Adipocyte (in vitro differentiated cells): ENCODE measurements at regions not wholly inside any gene's neighbourhood (a gene's known extent, or its start where the extent isn't known, plus 50 kb on each side); places are given as distances from the start of the nearest gene placed in this dataset.

ENCODE experiments used
- DNase-seq: peaks from one replicate; pipeline ENCODE4 v3.0.0-alpha.2; 2015; ENCODE audit warnings: low read depth
- H3K27me3 ChIP-seq: replicated peaks from 2 replicates; pipeline ENCODE4 v1.7.0; 2013; ENCODE audit warnings: mild to moderate bottlenecking, low read length, moderate library complexity; ENCODE audit not compliant: control insufficient read depth, insufficient read depth
- H3K36me3 ChIP-seq: 2 replicates; pipeline ENCODE4 v1.7.0; 2013; ENCODE audit warnings: low read length, mild to moderate bottlenecking, moderate library complexity; ENCODE audit not compliant: control insufficient read depth, insufficient read depth, severe bottlenecking
- H3K4me1 ChIP-seq: 2 replicates; pipeline ENCODE4 v1.7.0; 2013; ENCODE audit warnings: mild to moderate bottlenecking, low read length, moderate library complexity; ENCODE audit not compliant: control insufficient read depth, insufficient read depth
- H3K4me3 ChIP-seq: 2 replicates; pipeline ENCODE4 v1.7.0; 2013; ENCODE audit warnings: mild to moderate bottlenecking, low read length, moderate library complexity
- H3K9ac ChIP-seq: 2 replicates; pipeline ENCODE4 v1.7.0; 2013; ENCODE audit warnings: mild to moderate bottlenecking, low read length, moderate library complexity
- H3K9me3 ChIP-seq: 2 replicates; pipeline ENCODE4 v1.7.0; 2013; ENCODE audit warnings: mild to moderate bottlenecking, low read length, moderate library complexity; ENCODE audit not compliant: control insufficient read depth

DNA sequence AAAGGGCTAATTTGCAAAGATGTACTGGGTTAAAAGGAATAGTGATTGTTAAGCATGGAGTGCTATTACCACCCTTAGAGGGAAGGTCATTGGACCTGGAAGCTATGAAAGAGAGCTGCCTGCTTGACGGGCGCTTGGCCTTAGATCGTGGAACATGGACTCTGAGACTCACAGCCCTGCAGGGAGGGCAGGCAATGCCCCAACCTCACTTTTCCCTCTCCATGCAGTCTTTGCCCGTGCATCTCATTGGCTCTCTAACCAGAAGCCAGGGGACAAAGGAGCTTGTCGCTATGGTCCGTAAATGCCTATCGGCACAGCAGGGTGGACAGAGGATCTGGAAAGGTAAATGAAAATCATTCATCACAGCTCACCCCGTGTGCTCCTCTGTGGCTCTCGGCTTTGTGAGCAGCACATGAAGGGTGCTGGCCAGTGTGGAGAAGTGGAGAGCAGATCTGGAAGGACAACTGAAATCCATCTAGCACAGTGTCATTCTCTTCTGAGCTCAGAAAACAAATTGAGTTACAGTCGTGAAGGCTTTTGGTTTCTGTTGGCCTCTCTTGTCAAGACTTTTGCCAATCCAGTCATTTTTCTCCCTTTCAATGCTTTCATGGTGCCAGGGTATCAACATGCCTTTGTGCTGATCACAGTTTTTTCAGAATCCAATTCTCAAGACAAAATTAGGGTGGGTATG lies 186.2 kb downstream of the SNX18 start:
- Histone ChIP-seq H3K9ac (peak overlapping the region; percentile 79), H3K36me3 (no peaks in the 10 kb centered on the region), H3K4me1 (peaks cover 40% of the 10 kb centered on the region), H3K9me3 (no peaks in the 10 kb centered on the region), H3K4me3 (peak overlapping the region; percentile 69), H3K27me3 (no peaks in the 10 kb centered on the region)
- DNase-seq: no peak

DNA sequence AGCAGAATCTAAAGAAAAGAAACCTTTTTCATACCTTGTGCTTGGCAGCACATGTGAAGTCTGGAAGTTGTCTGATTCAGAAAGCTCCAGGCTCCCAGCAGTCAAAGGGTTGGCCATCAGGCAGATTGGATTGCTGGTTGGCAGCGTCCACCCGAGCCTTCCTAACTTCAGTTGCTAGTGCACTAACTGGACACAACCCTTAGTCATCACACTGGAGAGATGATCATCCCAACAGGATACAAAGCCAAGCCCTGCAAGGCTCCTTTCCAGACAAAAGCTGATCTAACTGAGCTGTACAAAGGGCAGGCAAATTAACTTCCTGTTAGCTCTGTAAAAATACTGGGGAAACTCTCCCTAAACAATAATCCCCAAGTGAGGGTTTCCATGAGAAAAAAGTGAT lies 185.6 kb downstream of the SNX18 start:
- Histone ChIP-seq H3K4me1 (peaks cover 40% of the 10 kb centered on the region), H3K9ac (peak overlapping the region; percentile 79), H3K9me3 (no peaks in the 10 kb centered on the region), H3K36me3 (no peaks in the 10 kb centered on the region), H3K27me3 (no peaks in the 10 kb centered on the region), H3K4me3 (peak overlapping the region; percentile 69)
- peak; percentile 64 for DNase-seq

DNA sequence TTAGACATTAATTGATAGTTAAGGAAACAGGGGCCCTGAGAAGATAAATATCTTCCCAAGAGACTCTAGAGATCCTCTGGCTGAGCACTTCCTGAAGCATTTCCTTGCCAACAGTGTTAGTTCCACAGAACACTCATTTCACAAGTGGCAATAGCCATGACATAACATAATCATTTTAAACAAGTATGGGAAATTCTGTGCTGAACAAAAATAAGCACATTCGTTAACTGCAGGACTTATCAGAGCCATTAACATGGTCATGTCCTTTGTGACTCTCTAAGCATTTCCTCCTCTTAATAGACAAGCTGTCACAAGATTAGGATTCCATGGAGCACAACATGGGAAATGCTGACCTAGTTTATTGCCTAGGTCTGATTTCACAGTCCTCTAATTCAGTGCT lies 184.9 kb downstream of the SNX18 start:
- no peaks in the 10 kb centered on the region for H3K36me3 ChIP-seq
- H3K9ac ChIP-seq: peak overlapping the region; percentile 4
- peak overlapping the region; percentile 69 for H3K4me3 ChIP-seq
- peaks cover 40% of the 10 kb centered on the region for H3K4me1 ChIP-seq
- H3K9me3 ChIP-seq: no peaks in the 10 kb centered on the region
- no peaks in the 10 kb centered on the region for H3K27me3 ChIP-seq
- no peak for DNase-seq

DNA sequence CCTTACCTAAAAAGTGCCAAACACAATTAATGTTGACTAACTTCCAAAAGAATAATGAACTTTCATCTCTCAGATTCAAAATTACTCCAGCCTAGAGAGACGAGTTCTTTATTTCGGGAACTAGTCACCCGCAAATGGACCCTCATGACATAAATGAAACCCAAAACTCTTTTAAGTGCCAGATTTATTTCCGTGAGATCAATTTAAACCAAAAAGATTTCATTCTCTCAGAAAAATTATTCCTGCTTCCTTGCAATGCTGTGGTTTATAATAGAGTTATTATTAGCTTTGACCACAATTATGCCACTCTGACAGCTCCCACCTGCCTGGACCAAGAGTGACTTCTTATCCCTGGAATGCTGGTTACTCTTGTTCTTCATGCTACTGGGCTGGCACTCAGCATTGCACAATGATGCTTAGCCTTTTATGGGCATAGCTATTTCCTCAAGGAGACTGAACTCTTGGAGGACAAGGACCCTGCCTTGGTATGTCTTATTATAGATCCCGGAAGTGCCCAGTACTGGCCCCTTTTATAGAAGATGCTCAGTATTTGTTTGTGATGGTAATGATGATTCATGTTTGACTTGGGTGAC lies 183.5 kb downstream of the SNX18 start:
- Histone ChIP-seq H3K4me1 (peaks cover 40% of the 10 kb centered on the region), H3K4me3 (no peak overlapping the region), H3K9me3 (no peaks in the 10 kb centered on the region), H3K36me3 (no peaks in the 10 kb centered on the region), H3K27me3 (no peaks in the 10 kb centered on the region), H3K9ac (no peak overlapping the region)
- peak; percentile 95 for DNase-seq

DNA sequence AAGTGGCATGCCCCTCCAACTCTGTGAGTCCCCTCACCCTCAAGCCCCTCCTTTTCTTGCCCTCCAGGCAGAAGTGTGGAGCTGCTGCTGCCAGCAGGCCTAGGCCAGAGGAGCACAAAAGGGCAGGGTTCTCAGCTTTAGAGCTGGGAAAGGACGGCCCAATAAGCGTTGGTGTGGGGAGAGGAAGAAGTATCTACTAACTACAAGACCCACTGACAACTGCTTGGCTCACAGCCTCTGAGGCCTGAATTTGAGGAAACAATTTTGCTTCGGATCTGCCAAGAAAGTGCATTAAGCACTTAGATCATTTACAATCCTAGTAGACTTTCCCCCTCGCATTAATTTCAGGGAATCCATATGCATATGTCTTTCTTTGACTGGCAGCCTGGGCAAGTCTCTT lies 179.4 kb downstream of the SNX18 start:
- no peak for DNase-seq

DNA sequence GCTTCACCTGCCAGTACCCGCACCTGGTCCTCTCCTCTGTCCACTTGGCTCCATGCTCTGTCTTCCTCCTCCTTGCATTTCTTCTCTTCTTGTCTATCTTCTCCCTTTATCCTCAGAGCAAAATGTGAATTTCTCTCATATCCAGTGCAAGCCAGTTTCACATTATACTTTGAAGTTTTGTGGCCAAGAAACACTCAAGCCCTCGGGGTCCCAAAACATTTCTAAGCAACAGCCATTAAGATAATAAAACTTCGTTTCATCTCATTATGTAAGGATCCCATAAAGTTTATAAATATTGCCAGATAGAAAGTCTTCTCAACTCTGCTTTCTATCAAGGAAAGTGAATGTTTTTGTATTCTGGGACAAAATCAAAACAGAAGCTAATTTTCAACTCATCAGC lies 178.8 kb downstream of the SNX18 start:
- no peaks in the 10 kb centered on the region for H3K36me3 ChIP-seq
- no peaks in the 10 kb centered on the region for H3K27me3 ChIP-seq
- no peak overlapping the region for H3K9ac ChIP-seq
- H3K4me1 ChIP-seq: peaks cover 5% of the 10 kb centered on the region
- no peak overlapping the region for H3K4me3 ChIP-seq
- DNase-seq: no peak
- no peaks in the 10 kb centered on the region for H3K9me3 ChIP-seq

More for the DNA sequence above, 179.4 kb downstream of the SNX18 start:
- Histone ChIP-seq H3K9me3 (no peaks in the 10 kb centered on the region), H3K4me1 (peaks cover 5% of the 10 kb centered on the region), H3K9ac (no peak overlapping the region), H3K27me3 (no peaks in the 10 kb centered on the region), H3K4me3 (no peak overlapping the region), H3K36me3 (no peaks in the 10 kb centered on the region)

DNA sequence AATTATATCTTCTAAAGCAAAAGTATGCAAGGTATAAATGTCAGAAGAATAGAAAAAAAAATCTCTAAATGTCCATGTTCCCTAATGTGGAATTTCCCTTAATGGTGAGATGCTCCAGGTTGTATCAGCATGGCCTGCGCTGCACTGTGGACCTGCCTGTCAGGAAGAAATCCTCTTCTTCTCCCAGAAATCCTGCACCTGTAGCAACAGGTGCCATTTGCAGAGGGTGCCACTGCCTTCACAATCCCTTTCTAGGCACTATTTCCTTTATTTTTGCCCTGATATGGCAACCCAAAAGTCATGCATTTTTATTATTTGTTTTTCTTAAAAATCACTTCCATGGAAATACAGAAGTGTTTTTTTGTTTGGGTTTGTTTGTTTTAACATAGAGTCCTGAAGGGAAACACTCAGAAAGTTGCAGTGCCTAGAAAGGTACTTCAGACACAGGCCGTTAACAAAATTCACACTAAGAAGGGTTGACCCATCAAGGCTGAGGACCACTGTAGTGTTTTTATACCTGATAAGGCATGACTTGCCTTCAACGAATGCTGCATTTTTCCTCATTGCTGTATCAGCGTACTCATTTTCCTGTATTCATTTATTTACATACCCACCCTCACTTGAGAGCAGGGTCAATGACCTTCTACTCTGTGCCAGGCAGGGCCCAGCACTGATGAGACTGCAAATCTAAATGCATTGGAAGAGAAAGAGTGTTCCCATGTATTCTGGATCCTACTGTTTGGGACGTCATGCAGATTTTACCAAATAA lies 177.8 kb downstream of the SNX18 start:
- no peak for DNase-seq
- Histone ChIP-seq H3K4me1 (no peaks in the 10 kb centered on the region), H3K36me3 (no peaks in the 10 kb centered on the region), H3K9ac (no peak overlapping the region), H3K4me3 (no peak overlapping the region), H3K27me3 (no peaks in the 10 kb centered on the region), H3K9me3 (no peaks in the 10 kb centered on the region)

DNA sequence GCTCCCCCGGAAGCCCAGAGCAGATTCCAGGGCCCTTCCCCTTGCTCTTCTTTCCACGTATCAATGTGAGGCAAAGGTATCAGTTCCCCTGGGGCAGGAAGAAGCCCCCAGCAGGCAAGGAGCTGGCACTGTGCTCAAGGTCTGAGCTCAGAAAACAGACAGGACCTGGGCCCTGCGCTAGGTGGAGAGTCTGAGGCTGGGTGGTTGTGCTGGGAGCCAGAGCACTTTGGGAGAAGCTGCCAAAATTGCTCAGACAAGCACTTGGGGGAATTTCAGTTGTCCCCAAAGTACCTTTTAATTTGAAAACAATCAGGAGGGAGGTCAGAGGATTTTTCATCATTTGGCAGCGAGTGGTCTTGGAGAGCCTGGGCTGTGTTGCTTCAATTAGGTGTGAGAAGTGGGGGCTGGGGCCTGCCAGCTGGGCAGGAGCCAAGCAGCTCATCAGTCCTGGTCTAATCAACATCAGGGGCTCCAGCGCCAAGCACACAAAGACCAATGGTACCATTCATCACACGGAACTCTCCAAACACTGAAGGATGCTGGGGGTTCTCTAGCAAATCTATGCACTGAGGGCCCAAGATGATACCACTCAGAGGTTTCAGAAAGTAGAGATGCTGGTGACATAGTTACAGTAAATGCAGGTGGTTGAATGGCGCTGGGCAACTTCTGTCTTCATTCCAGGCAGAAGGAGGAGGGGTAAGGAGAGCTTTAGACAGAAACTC lies 176.5 kb downstream of the SNX18 start:
- Histone ChIP-seq H3K9me3 (no peaks in the 10 kb centered on the region), H3K27me3 (no peaks in the 10 kb centered on the region), H3K4me3 (no peak overlapping the region), H3K36me3 (no peaks in the 10 kb centered on the region), H3K4me1 (peaks cover 10% of the 10 kb centered on the region), H3K9ac (no peak overlapping the region)
- DNase-seq: no peak

DNA sequence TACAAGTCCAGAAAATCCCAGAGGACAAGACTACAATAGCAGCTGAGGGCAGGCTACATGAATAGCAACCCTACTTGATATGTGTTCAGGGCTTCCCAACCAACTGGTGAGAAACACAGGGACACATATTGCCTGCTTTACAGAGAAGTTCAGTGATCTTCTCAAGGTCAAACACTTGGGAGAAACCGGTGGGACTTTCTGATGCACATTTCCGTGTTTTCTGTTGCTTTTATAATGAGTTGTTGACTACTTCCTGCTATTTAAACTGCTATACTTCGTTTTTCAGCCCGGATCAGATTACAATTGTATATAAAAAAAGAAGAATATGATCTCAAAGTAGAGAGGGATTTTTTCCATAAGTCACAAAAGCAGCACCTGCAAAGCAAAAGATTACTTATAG lies 175.1 kb downstream of the SNX18 start:
- Histone ChIP-seq H3K36me3 (no peaks in the 10 kb centered on the region), H3K4me3 (no peak overlapping the region), H3K9me3 (no peaks in the 10 kb centered on the region), H3K9ac (no peak overlapping the region), H3K27me3 (no peaks in the 10 kb centered on the region), H3K4me1 (peaks cover 12% of the 10 kb centered on the region)
- DNase-seq: no peak

DNA sequence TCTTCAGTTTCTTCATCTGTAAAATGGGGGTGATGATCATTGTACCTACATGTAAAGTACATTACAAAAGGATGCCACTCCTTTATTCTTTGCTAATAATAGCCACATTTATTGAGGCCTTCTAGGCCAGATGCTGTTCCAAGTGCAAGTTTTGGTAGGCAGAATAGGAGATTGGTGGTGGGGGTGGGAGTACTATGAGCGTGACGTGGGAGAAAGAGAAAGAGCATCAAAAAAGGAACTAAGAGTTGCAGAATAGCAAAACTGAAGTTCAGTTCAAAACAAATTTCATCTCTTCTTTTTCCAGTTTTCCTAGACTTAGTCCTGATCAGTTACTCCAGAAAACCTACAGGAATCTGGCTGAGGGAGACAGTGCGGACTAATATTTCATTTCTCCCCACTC lies 174.1 kb downstream of the SNX18 start:
- no peak overlapping the region for H3K9ac ChIP-seq
- no peaks in the 10 kb centered on the region for H3K36me3 ChIP-seq
- peaks cover 12% of the 10 kb centered on the region for H3K4me1 ChIP-seq
- DNase-seq: no peak
- H3K27me3 ChIP-seq: no peaks in the 10 kb centered on the region
- no peaks in the 10 kb centered on the region for H3K9me3 ChIP-seq
- no peak overlapping the region for H3K4me3 ChIP-seq
